Left ventricle myocardium inferior (tissue), 1 donor: ENCODE measurements at regions not wholly inside any gene's neighbourhood (a gene's known extent, or its start where the extent isn't known, plus 50 kb on each side); places are given as distances from the start of the nearest gene placed in this dataset.

Experiments
- DNase-seq: peaks from one replicate; pipeline ENCODE4 v3.0.0-alpha.2; 2020
- H3K27ac ChIP-seq: fragments of 200-600 bp; replicated peaks from 2 replicates; pipeline ENCODE4 v1.8.0; 2021
- H3K27me3 ChIP-seq: fragments of 200-600 bp; 2 replicates; pipeline ENCODE4 v1.8.0; 2021; ENCODE audit warnings: low read depth
- H3K36me3 ChIP-seq: fragments of 200-600 bp; 2 replicates; pipeline ENCODE4 v1.8.0; 2021
- H3K4me1 ChIP-seq: fragments of 200-600 bp; 2 replicates; pipeline ENCODE4 v1.8.0; 2021
- H3K4me3 ChIP-seq: fragments of 200-600 bp; 2 replicates; pipeline ENCODE4 v1.8.0; 2021; ENCODE audit warnings: mild to moderate bottlenecking, moderate library complexity
- H3K9me3 ChIP-seq: fragments of 200-600 bp; replicated peaks from 2 replicates; pipeline ENCODE4 v1.8.0; 2021
- intact Hi-C: fragments of 100-400 bp; cut with micrococcal nuclease; formaldehyde crosslinking; loops from one replicate; pipeline ENCODE4 v1.11.0; 2022
- TF ChIP-seq, protein P1 (sequence below): fragments of 200-600 bp; IDR thresholded peaks from 2 replicates; pipeline ENCODE4 v1.8.0; 2021; ENCODE audit warnings: antibody characterized with exemption, mild to moderate bottlenecking, borderline replicate concordance
- donor health status: DM: no; HTN: yes; CAD: no; lungs with severe emphysema.

DNA sequence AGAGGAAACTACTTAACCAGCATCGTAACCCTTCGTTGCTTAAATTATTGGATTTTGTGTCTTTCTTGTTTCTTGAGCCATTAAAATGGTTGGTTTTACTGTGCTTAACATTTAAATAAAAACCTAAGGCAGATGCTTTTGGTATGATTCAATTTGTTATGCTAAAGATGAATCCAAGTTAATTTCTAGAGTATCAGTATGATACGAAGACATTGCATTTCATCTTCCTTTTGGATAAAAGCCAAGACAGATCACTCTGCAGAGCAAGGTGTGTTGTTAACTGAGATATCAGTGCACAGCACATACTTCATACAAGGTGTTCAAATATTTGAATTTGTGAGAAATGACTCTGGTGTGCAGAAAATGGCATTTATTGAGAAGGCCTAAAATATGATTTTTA is 480.5 kb downstream of the PCNX1 start:
- intact Hi-C loops = no loop called here
- TF ChIP-seq, protein P1, sequence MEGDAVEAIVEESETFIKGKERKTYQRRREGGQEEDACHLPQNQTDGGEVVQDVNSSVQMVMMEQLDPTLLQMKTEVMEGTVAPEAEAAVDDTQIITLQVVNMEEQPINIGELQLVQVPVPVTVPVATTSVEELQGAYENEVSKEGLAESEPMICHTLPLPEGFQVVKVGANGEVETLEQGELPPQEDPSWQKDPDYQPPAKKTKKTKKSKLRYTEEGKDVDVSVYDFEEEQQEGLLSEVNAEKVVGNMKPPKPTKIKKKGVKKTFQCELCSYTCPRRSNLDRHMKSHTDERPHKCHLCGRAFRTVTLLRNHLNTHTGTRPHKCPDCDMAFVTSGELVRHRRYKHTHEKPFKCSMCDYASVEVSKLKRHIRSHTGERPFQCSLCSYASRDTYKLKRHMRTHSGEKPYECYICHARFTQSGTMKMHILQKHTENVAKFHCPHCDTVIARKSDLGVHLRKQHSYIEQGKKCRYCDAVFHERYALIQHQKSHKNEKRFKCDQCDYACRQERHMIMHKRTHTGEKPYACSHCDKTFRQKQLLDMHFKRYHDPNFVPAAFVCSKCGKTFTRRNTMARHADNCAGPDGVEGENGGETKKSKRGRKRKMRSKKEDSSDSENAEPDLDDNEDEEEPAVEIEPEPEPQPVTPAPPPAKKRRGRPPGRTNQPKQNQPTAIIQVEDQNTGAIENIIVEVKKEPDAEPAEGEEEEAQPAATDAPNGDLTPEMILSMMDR = no peak
- Histone ChIP-seq H3K4me3 (no peak overlapping the region), H3K9me3 (no peaks in the 10 kb centered on the region), H3K4me1 (no peaks in the 10 kb centered on the region), H3K27me3 (no peaks in the 10 kb centered on the region), H3K36me3 (no peaks in the 10 kb centered on the region), H3K27ac (no peak overlapping the region)
- DNase-seq = no peak

DNA sequence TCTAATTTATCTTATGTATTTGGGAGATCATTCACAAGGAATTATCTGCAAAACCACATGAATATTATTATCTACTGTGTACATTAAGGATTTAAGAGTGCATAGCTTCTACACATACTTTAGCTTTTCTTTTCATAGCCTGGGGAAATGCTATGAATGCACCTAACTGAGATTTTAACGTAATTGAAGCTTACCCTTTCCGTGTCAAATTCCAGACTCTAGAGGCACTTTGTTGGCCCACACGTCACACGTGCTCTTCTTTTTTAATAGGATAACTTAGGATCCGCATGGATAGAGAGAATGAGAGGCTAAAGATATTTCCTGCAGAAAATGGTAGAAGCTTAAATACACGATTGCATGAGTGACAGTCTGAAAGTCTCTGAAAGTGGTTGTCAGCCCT is 481.1 kb downstream of the PCNX1 start:
- no peaks in the 10 kb centered on the region for H3K27me3 ChIP-seq
- intact Hi-C loops = no loop called here
- H3K9me3 ChIP-seq = no peaks in the 10 kb centered on the region
- TF ChIP-seq, protein P1 = no peak
- no peak overlapping the region for H3K27ac ChIP-seq
- DNase-seq = no peak
- no peak overlapping the region for H3K4me3 ChIP-seq
- no peaks in the 10 kb centered on the region for H3K36me3 ChIP-seq
- H3K4me1 ChIP-seq = no peaks in the 10 kb centered on the region

DNA sequence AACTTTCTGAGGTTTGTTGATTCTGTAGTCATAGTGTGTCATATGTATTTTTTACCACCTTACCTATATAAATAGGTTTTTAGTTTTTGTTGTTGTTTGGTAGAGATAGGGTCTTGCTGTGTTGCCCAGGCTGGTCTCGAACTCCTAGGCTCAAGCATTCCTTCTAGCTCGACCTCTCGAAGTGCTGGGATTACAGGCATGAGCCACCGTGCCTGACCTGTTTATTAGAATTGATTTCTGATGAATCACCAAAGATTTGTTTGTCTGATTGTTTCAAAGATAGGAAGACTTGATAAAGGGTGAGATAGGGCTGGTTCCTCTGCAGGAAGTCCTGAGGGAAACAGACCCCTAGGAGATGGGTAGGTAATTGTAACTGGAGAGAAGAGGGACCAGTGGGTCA is 481.6 kb downstream of the PCNX1 start:
- Histone ChIP-seq H3K36me3 (no peaks in the 10 kb centered on the region), H3K9me3 (no peaks in the 10 kb centered on the region), H3K27me3 (no peaks in the 10 kb centered on the region), H3K4me3 (no peak overlapping the region), H3K4me1 (no peaks in the 10 kb centered on the region), H3K27ac (no peak overlapping the region)
- no peak for DNase-seq
- intact Hi-C loops = no loop called here
- TF ChIP-seq, protein P1 = no peak

DNA sequence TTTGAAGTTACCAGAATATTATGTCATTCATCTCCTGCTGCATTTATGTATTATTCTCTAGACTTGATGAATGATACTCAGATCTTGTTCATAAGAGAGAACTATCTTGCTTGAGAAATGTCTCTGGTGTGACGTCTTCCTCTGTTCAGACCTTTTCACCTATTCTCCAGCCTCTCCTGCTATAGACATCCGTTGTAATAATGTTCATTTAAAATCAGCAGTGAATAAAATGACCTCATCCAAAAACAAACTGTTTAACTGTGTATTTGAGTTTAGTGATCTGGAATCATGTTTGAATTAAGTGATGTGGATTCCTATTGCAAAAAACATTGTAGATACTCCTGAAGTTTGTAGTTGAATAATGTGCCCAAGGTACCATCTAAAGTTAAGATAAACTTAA is 487.1 kb downstream of the PCNX1 start:
- DNase-seq = no peak
- Histone ChIP-seq H3K9me3 (no peaks in the 10 kb centered on the region), H3K27ac (no peak overlapping the region), H3K36me3 (no peaks in the 10 kb centered on the region), H3K4me3 (no peak overlapping the region), H3K4me1 (peaks cover 8% of the 10 kb centered on the region), H3K27me3 (no peaks in the 10 kb centered on the region)
- intact Hi-C loops = no loop called here
- TF ChIP-seq, protein P1 = no peak

DNA sequence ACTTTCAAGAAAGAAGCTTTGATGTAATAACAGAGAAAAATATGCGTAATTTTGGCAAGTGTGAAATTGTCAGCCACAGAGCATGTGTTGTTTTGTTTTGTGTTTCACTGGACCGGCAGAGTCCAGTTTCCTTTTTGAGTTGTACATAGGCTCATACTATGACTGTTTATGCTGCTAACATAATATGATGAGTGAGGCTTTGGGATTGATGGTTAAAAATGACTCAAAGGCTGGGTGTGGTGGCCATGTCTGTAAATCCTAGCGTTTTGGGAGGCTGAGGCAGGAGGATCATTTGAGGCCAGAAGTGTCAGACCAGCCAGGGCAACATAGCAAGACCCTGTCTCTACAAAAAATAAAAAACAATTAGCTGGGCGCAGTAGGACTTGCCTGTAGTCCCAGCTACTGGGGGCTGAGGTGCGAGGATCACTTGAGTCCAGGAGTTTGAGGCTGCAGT is 487.9 kb downstream of the PCNX1 start:
- no peak overlapping the region for H3K4me3 ChIP-seq
- TF ChIP-seq, protein P1 = no peak
- intact Hi-C loops = no loop called here

DNA sequence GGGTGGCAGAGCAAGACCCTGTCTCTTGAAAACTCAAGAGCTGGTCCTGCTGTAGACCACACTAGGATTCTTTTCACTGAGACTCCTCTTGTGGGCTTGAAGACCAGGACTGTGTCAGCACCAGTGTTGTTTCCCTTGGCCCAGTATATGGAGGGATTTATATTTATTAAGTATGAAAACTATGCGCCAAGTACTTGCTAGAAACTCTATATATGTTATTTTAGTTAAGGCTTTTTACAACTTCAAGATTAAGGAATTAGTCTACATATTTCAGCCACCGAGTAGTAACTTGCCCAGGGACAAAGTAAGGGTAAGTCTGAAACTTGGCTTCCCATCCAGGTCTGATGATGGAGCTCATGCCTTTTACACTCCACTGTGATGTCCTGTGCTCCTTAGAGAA is 488.4 kb downstream of the PCNX1 start:
- TF ChIP-seq, protein P1 = no peak
- Histone ChIP-seq H3K4me3 (no peak overlapping the region), H3K4me1 (peaks cover 8% of the 10 kb centered on the region), H3K27ac (no peak overlapping the region), H3K9me3 (no peaks in the 10 kb centered on the region), H3K27me3 (no peaks in the 10 kb centered on the region), H3K36me3 (no peaks in the 10 kb centered on the region)
- intact Hi-C loops = no loop called here
- no peak for DNase-seq

More for the DNA sequence above, 487.9 kb downstream of the PCNX1 start:
- no peaks in the 10 kb centered on the region for H3K36me3 ChIP-seq
- no peaks in the 10 kb centered on the region for H3K27me3 ChIP-seq
- peaks cover 8% of the 10 kb centered on the region for H3K4me1 ChIP-seq
- H3K9me3 ChIP-seq = no peaks in the 10 kb centered on the region
- H3K27ac ChIP-seq = no peak overlapping the region
- no peak for DNase-seq
